Left hindlimb (tissue), 1 donor: ENCODE measurements at regions not wholly inside any gene's neighbourhood (a gene's known extent, or its start where the extent isn't known, plus 50 kb on each side); places are given as distances from the start of the nearest gene placed in this dataset.

ENCODE experiments used
- DNase-seq: peaks from one replicate; pipeline ENCODE4 v3.0.0-alpha.2; 2018

GRCh38 chr16:6020162-6020985 lies 922.8 kb upstream of the EEF2KMT start:
- DNase-seq: no peak

GRCh38 chr16:6019490-6019991 lies 921.9 kb upstream of the EEF2KMT start:
- no peak for DNase-seq

GRCh38 chr16:6018848-6019489 lies 921.4 kb upstream of the EEF2KMT start:
- DNase-seq: no peak

- DNase-seq: no peak
Measured at GRCh38 chr16:6016530-6017184, 919.1 kb upstream of the EEF2KMT start.

GRCh38 chr16:6012716-6013115 lies 915.1 kb upstream of the EEF2KMT start:
- DNase-seq: no peak

- DNase-seq: no peak
Measured at GRCh38 chr16:6009151-6009550, 911.6 kb upstream of the EEF2KMT start.

GRCh38 chr16:6008670-6009069 lies 911.1 kb upstream of the EEF2KMT start:
- DNase-seq: no peak

- DNase-seq: no peak
Measured at GRCh38 chr16:5993356-5993755, 895.8 kb upstream of the EEF2KMT start.

- DNase-seq: no peak
Measured at GRCh38 chr16:5982979-5983378, 885.4 kb upstream of the EEF2KMT start.

GRCh38 chr16:5979905-5980550 lies 882.4 kb upstream of the EEF2KMT start:
- DNase-seq: no peak

- no peak for DNase-seq
Measured at GRCh38 chr16:5977329-5977728, 879.7 kb upstream of the EEF2KMT start.

- DNase-seq: no peak
Measured at GRCh38 chr16:5972747-5973146, 875.2 kb upstream of the EEF2KMT start.

- DNase-seq: no peak
Measured at GRCh38 chr16:5971924-5972323, 874.3 kb upstream of the EEF2KMT start.

- no peak for DNase-seq
Measured at GRCh38 chr16:5971106-5971505, 873.5 kb upstream of the EEF2KMT start.

- DNase-seq: no peak
Measured at GRCh38 chr16:5966004-5966403, 868.4 kb upstream of the EEF2KMT start.

- DNase-seq: no peak
Measured at GRCh38 chr16:5965321-5965720, 867.7 kb upstream of the EEF2KMT start.

- DNase-seq: no peak
Measured at GRCh38 chr16:5951486-5951885, 853.9 kb upstream of the EEF2KMT start.

GRCh38 chr16:5944971-5945370 lies 847.4 kb upstream of the EEF2KMT start:
- no peak for DNase-seq

- no peak for DNase-seq
Measured at GRCh38 chr16:5938607-5939006, 841.0 kb upstream of the EEF2KMT start.

- DNase-seq: no peak
Measured at GRCh38 chr16:5932906-5933305, 835.3 kb upstream of the EEF2KMT start.

- DNase-seq: no peak
Measured at GRCh38 chr16:5928476-5929065, 831.0 kb upstream of the EEF2KMT start.

- no peak for DNase-seq
Measured at GRCh38 chr16:5925850-5926249, 828.3 kb upstream of the EEF2KMT start.

GRCh38 chr16:5922686-5923085 lies 825.1 kb upstream of the EEF2KMT start:
- no peak for DNase-seq
